ENCODE measurements at regions not wholly inside any gene's neighbourhood (a gene's known extent, or its start where the extent isn't known, plus 50 kb on each side); places are given as distances from the start of the nearest gene placed in this dataset.

- TF ChIP-seq CTCF (IDR thresholded peaks at IDR 0.05) (no peak), POLR2A (IDR thresholded peaks at IDR 0.05) (no peak), POLR2AphosphoS5 (IDR thresholded peaks at IDR 0.05) (no peak)
These were observed 195.7 kb downstream of the ZIC4 start for GRCh38 chr3:147210676-147211075.

Measured in gastroesophageal sphincter (tissue), 3 donors.